Liver (tissue), 8 donors: ENCODE measurements at regions not wholly inside any gene's neighbourhood (a gene's known extent, or its start where the extent isn't known, plus 50 kb on each side); places are given as distances from the start of the nearest gene placed in this dataset.

Source experiments
- DNase-seq: peaks from one replicate; pipeline ENCODE4 v3.0.0-alpha.2; 2017; ENCODE audit warnings: low spot score
- H3K27ac ChIP-seq, 2 donors: one replicate each; pipeline ENCODE4 v1.7.0; 2013; ENCODE audit warnings: inconsistent platforms in 2 of 2, low read length in 2 of 2, control low read depth in 1 of 2, low read depth in 1 of 2, mild to moderate bottlenecking in 1 of 2
- H3K27me3 ChIP-seq, 4 donors: one replicate each; pipeline versions ENCODE4 v1.6.1 to v1.7.0; 2013; ENCODE audit warnings: low read length in 3 of 4, inconsistent platforms in 1 of 4, mild to moderate bottlenecking in 1 of 4, moderate library complexity in 1 of 4; ENCODE audit not compliant: control insufficient read depth in 4 of 4, insufficient read depth in 4 of 4
- H3K36me3 ChIP-seq, 4 donors: one replicate each; pipeline versions ENCODE4 v1.6.1 to v1.7.0; 2013; ENCODE audit warnings: low read length in 3 of 4, mild to moderate bottlenecking in 3 of 4, low read depth in 1 of 4, moderate library complexity in 1 of 4; ENCODE audit not compliant: control insufficient read depth in 4 of 4, insufficient read depth in 3 of 4
- H3K4me1 ChIP-seq, 4 donors: one replicate each; pipeline versions ENCODE4 v1.6.1 to v1.7.0; 2013; ENCODE audit warnings: low read length in 3 of 4, mild to moderate bottlenecking in 3 of 4, moderate library complexity in 1 of 4; ENCODE audit not compliant: control insufficient read depth in 4 of 4, insufficient read depth in 4 of 4
- H3K4me3 ChIP-seq, 3 donors: one replicate each; pipeline versions ENCODE4 v1.6.1 to v1.7.0; 2013; ENCODE audit warnings: low read length in 3 of 3, control low read depth in 1 of 3, low read depth in 1 of 3, mild to moderate bottlenecking in 1 of 3
- H3K9ac ChIP-seq, 2 donors: one replicate each; pipeline ENCODE4 v1.7.0; 2013; ENCODE audit warnings: low read length in 2 of 2, mild to moderate bottlenecking in 2 of 2, moderate library complexity in 2 of 2, control low read depth in 1 of 2, low read depth in 1 of 2
- H3K9me3 ChIP-seq, 4 donors: one replicate each; pipeline versions ENCODE4 v1.6.1 to v1.7.0; 2013; ENCODE audit warnings: low read length in 3 of 4; ENCODE audit not compliant: control insufficient read depth in 4 of 4
- EGR1 ChIP-seq, 2 donors: IDR thresholded peaks; 2 replicates each; pipeline ENCODE4 v1.6.1; 2016 to 2018; ENCODE audit warnings: antibody characterized with exemption in 2 of 2, low read depth in 2 of 2
- FOXA2 ChIP-seq: IDR thresholded peaks from 2 replicates; pipeline ENCODE4 v1.6.1; 2016; ENCODE audit warnings: antibody characterized with exemption
- GABPA ChIP-seq, 2 donors: IDR thresholded peaks in 1 of 2; conservative IDR thresholded peaks in 1 of 2; 2 replicates each; pipeline ENCODE4 v1.6.1; 2016; ENCODE audit warnings: antibody characterized with exemption in 2 of 2, mild to moderate bottlenecking in 1 of 2, moderate library complexity in 1 of 2
- HNF4A ChIP-seq, 2 donors: conservative IDR thresholded peaks; 2 replicates each; pipeline ENCODE4 v1.6.1; 2016; ENCODE audit warnings: antibody characterized with exemption in 2 of 2, mild to moderate bottlenecking in 2 of 2
- HNF4G ChIP-seq: IDR thresholded peaks from 2 replicates; pipeline ENCODE4 v1.6.1; 2016; ENCODE audit warnings: antibody characterized with exemption
- JUND ChIP-seq, 2 donors: IDR thresholded peaks; 2 replicates each; pipeline ENCODE4 v1.6.1; 2016; ENCODE audit warnings: antibody characterized with exemption in 2 of 2
- NR2F2 ChIP-seq: IDR thresholded peaks from 2 replicates; pipeline ENCODE4 v1.6.1; 2016; ENCODE audit warnings: antibody characterized with exemption
- RXRA ChIP-seq, 2 donors: IDR thresholded peaks; 2 replicates each; pipeline ENCODE4 v1.6.1; 2017 to 2018; ENCODE audit warnings: antibody characterized with exemption in 2 of 2, mild to moderate bottlenecking in 1 of 2
- TAF1 ChIP-seq: conservative IDR thresholded peaks from 2 replicates; pipeline ENCODE4 v1.6.1; 2016; ENCODE audit warnings: antibody characterized with exemption, mild to moderate bottlenecking
- YY1 ChIP-seq: IDR thresholded peaks from 2 replicates; pipeline ENCODE4 v1.6.1; 2016; ENCODE audit warnings: antibody characterized with exemption, mild to moderate bottlenecking
- WGBS: extraction: QIAGEN DNeasy Blood & Tissue Kit; methylation state at CpG from one replicate; pipeline ENCODE4 v1.1.7; 2013; 5-methylcytosine and 5-hydroxymethylcytosine counted together
- TF ChIP-seq, protein P1 (sequence below): IDR thresholded peaks from 2 replicates; pipeline ENCODE4 v1.6.1; 2016; ENCODE audit warnings: antibody characterized with exemption
- TF ChIP-seq, protein P2 (sequence below): IDR thresholded peaks from 2 replicates; pipeline ENCODE4 v1.6.1; 2016; ENCODE audit warnings: antibody characterized with exemption
- TF ChIP-seq, protein P3 (sequence below): IDR thresholded peaks from 2 replicates; pipeline ENCODE4 v1.6.1; 2016; ENCODE audit warnings: antibody characterized with exemption
- TF ChIP-seq, protein P4 (sequence below): fragments of 150-350 bp; IDR thresholded peaks from 2 replicates; pipeline ENCODE4 v1.5.1; 2017; ENCODE audit warnings: improper control_type of control experiment, low read depth, low read length; ENCODE audit not compliant: missing input control
- TF ChIP-seq, protein P5 (sequence below): IDR thresholded peaks from 2 replicates; pipeline ENCODE4 v1.6.1; 2016; ENCODE audit warnings: antibody characterized with exemption, mild to moderate bottlenecking
- donor health status: healthy.
- donor health status: healthy.
- donor health status: healthy.
- donor health status: healthy.
- donor health status: healthy.

DNA sequence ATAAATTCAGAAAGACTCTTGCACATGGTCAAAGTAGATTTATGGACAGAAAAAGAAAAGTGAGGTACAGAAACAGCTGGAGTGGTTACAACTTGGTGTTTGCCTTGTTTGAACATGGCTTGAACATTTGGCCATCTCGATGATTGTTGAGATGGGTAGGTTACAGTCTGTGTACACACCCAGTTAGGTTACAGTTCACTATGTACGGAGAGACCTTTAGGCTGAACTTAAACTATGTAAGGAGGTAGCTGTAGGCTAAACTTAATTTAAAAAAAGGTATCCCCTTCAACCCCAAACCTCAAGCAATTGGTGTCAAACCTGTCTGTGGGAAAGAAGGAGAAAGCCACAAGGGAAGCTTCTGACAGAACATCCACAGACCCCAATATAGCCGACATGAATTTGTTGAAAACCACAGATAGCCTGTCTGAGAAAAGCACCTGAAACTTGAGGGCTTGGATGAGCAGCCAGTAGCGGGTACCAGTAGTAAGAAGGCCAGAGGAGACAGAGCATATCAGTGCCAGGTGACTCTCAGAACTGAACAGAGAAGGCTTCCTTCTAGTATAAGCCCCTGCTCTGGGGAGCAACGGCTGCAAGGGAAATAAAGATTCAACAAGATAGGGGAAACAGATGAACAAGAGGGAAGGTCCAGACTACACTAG is 247.9 kb upstream of the GALNTL6 start:
- Histone ChIP-seq H3K27ac (no peak overlapping the region), H3K4me3 (no peak overlapping the region), H3K36me3 (no peaks in the 10 kb centered on the region), H3K4me1 (no peaks in the 10 kb centered on the region), H3K9me3 (peaks cover 0 to 2% (median 0%) of the 10 kb centered on the region in 4 donors), H3K9ac (no peak overlapping the region), H3K27me3 (peaks cover 0 to 4% (median 0%) of the 10 kb centered on the region in 4 donors)
- no peak for DNase-seq
- TF ChIP-seq GABPA (IDR thresholded peaks at IDR 0.05 in 1 of 2, conservative IDR thresholded peaks at IDR 0.05 in 1 of 2) (no peak), EGR1 (IDR thresholded peaks at IDR 0.05; ENCODE audit: low read depth in 2 of 2) (no peak), YY1 (no peak), FOXA2 (no peak), HNF4G (no peak), JUND (IDR thresholded peaks at IDR 0.05) (no peak), NR2F2 (no peak)
- TF ChIP-seq, protein P1, sequence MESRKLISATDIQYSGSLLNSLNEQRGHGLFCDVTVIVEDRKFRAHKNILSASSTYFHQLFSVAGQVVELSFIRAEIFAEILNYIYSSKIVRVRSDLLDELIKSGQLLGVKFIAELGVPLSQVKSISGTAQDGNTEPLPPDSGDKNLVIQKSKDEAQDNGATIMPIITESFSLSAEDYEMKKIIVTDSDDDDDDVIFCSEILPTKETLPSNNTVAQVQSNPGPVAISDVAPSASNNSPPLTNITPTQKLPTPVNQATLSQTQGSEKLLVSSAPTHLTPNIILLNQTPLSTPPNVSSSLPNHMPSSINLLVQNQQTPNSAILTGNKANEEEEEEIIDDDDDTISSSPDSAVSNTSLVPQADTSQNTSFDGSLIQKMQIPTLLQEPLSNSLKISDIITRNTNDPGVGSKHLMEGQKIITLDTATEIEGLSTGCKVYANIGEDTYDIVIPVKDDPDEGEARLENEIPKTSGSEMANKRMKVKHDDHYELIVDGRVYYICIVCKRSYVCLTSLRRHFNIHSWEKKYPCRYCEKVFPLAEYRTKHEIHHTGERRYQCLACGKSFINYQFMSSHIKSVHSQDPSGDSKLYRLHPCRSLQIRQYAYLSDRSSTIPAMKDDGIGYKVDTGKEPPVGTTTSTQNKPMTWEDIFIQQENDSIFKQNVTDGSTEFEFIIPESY, result no peak
- TF ChIP-seq, protein P2, sequence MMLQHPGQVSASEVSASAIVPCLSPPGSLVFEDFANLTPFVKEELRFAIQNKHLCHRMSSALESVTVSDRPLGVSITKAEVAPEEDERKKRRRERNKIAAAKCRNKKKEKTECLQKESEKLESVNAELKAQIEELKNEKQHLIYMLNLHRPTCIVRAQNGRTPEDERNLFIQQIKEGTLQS, result no peak
- TF ChIP-seq, protein P3, sequence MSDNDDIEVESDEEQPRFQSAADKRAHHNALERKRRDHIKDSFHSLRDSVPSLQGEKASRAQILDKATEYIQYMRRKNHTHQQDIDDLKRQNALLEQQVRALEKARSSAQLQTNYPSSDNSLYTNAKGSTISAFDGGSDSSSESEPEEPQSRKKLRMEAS, result no peak
- TF ChIP-seq, protein P4, sequence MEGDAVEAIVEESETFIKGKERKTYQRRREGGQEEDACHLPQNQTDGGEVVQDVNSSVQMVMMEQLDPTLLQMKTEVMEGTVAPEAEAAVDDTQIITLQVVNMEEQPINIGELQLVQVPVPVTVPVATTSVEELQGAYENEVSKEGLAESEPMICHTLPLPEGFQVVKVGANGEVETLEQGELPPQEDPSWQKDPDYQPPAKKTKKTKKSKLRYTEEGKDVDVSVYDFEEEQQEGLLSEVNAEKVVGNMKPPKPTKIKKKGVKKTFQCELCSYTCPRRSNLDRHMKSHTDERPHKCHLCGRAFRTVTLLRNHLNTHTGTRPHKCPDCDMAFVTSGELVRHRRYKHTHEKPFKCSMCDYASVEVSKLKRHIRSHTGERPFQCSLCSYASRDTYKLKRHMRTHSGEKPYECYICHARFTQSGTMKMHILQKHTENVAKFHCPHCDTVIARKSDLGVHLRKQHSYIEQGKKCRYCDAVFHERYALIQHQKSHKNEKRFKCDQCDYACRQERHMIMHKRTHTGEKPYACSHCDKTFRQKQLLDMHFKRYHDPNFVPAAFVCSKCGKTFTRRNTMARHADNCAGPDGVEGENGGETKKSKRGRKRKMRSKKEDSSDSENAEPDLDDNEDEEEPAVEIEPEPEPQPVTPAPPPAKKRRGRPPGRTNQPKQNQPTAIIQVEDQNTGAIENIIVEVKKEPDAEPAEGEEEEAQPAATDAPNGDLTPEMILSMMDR, result no peak
- TF ChIP-seq, protein P5, sequence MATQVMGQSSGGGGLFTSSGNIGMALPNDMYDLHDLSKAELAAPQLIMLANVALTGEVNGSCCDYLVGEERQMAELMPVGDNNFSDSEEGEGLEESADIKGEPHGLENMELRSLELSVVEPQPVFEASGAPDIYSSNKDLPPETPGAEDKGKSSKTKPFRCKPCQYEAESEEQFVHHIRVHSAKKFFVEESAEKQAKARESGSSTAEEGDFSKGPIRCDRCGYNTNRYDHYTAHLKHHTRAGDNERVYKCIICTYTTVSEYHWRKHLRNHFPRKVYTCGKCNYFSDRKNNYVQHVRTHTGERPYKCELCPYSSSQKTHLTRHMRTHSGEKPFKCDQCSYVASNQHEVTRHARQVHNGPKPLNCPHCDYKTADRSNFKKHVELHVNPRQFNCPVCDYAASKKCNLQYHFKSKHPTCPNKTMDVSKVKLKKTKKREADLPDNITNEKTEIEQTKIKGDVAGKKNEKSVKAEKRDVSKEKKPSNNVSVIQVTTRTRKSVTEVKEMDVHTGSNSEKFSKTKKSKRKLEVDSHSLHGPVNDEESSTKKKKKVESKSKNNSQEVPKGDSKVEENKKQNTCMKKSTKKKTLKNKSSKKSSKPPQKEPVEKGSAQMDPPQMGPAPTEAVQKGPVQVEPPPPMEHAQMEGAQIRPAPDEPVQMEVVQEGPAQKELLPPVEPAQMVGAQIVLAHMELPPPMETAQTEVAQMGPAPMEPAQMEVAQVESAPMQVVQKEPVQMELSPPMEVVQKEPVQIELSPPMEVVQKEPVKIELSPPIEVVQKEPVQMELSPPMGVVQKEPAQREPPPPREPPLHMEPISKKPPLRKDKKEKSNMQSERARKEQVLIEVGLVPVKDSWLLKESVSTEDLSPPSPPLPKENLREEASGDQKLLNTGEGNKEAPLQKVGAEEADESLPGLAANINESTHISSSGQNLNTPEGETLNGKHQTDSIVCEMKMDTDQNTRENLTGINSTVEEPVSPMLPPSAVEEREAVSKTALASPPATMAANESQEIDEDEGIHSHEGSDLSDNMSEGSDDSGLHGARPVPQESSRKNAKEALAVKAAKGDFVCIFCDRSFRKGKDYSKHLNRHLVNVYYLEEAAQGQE, result no peak
- WGBS, result 57% methylated on average over 5 of the region's 5 CpGs

DNA sequence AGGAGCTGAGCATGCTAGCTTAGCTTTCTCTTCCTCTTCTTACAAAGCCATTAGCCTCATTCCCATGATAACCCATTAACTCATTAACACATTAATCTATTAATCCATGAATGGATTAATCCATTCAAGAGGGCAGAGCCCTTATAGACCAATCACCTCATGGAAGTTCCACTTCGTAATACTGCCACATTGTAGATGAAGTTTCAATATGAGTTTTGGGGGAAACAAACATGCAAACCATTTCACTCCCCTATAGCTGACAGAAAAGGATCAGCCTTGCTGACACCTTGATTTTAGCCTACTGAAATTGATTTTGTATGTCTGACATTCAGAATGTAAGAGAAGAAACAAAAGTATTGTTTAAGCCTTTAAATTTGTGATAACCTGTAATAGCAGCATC is 251.8 kb upstream of the GALNTL6 start:
- H3K4me1 ChIP-seq, result no peaks in the 10 kb centered on the region
- 68% methylated on average over 1 of the region's 1 CpG for WGBS
- no peak overlapping the region for H3K4me3 ChIP-seq
- no peak overlapping the region for H3K9ac ChIP-seq
- H3K9me3 ChIP-seq, result peaks cover 0 to 2% (median 0%) of the 10 kb centered on the region in 4 donors
- H3K27ac ChIP-seq, result no peak overlapping the region
- peaks cover 0 to 4% (median 0%) of the 10 kb centered on the region in 4 donors for H3K27me3 ChIP-seq
- H3K36me3 ChIP-seq, result no peaks in the 10 kb centered on the region
- no peak for DNase-seq
- TF ChIP-seq, protein P4, result no peak
- TF ChIP-seq, protein P3, result no peak
- no peak for TF ChIP-seq JUND (IDR thresholded peaks at IDR 0.05)
- no peak for TF ChIP-seq EGR1 (IDR thresholded peaks at IDR 0.05; ENCODE audit: low read depth in 2 of 2)
- TF ChIP-seq, protein P5, result no peak
- TF ChIP-seq NR2F2, result no peak
- TF ChIP-seq GABPA (IDR thresholded peaks at IDR 0.05 in 1 of 2, conservative IDR thresholded peaks at IDR 0.05 in 1 of 2), result no peak
- TF ChIP-seq HNF4G, result no peak
- TF ChIP-seq, protein P2, result no peak
- TF ChIP-seq HNF4A (conservative IDR thresholded peaks at IDR 0.05), result no peak
- TF ChIP-seq TAF1, result no peak
- no peak for TF ChIP-seq RXRA (IDR thresholded peaks at IDR 0.05)
